GM15510 (cell line): ENCODE measurements at regions not wholly inside any gene's neighbourhood (a gene's known extent, or its start where the extent isn't known, plus 50 kb on each side); places are given as distances from the start of the nearest gene placed in this dataset.

Source experiments
- POLR2A ChIP-seq: IDR thresholded peaks from 3 replicates; pipeline ENCODE4 v1.6.1; 2011; ENCODE audit warnings: borderline replicate concordance; ENCODE audit not compliant: insufficient read length; ENCODE audit errors: extremely low read depth

GRCh38 chr13:31930490-31930889 is 101.1 kb upstream of the FRY start:
- no peak for TF ChIP-seq POLR2A

DNA sequence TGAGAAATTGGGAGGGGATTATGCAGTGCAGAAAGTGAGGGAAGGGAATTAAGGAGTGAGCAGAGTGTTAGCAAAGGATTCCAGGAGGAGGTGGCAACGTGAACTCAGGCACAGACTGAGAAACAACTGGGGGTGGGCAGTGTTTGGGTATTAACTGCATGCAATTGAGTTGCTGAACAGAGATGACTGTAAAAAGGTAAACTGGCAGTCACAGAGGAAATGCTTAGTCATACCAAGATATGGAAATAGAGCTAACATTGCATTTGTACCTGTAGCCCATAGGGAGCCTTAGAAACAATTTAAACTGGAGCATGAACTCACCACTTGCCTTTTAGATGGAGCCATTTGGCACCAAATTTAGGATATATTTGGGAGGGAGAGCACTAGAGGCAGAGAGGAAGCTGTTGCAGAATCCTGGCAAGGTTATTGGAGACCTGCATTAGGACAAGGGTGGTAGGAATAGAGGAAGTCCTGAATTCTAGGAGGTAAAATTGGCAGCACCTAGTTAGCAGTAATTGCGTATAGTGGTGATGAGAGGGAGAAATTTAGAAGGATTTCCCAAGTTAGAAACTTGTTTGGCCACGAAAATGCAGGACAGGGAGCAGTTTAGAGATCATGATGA is 100.6 kb upstream of the FRY start:
- no peak for TF ChIP-seq POLR2A

DNA sequence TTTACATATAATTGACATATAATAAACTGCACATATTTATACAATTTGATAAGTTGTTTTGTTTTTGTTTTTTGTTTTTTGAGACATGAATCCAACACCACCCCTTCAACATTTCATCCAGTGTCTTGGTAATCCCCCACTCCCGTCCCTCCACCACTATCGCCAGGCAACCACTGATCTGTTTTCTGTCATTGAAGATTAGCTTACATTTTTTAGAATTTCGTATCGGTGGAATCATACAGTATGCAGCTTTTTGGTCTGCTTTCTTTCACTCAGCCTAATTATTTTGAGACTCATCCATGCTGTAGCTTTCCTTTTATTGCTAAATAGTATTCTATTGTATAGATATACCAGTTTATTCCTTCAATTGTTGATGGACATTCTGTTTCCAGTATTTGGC is 94.1 kb upstream of the FRY start:
- no peak for TF ChIP-seq POLR2A

DNA sequence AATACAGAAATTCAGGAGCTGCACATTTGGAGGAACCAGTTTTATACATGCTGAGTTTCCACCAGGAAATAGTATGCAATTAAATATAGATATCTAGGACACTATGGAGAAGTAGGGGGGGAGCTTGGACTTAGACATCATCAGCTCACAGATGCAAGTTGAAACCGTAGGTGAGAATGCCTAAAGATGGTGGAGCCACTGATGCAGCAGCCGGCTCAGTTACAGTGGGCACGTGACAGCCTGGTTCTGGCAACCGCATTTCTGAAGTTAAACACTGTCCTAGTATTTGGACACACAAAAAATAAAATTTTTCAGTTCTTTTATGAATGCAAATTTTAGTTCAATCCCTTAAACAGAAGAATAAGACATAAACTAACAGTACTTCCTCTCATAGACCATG is 91.5 kb upstream of the FRY start:
- no peak for TF ChIP-seq POLR2A

GRCh38 chr13:31943591-31943990 is 88.0 kb upstream of the FRY start:
- no peak for TF ChIP-seq POLR2A

DNA sequence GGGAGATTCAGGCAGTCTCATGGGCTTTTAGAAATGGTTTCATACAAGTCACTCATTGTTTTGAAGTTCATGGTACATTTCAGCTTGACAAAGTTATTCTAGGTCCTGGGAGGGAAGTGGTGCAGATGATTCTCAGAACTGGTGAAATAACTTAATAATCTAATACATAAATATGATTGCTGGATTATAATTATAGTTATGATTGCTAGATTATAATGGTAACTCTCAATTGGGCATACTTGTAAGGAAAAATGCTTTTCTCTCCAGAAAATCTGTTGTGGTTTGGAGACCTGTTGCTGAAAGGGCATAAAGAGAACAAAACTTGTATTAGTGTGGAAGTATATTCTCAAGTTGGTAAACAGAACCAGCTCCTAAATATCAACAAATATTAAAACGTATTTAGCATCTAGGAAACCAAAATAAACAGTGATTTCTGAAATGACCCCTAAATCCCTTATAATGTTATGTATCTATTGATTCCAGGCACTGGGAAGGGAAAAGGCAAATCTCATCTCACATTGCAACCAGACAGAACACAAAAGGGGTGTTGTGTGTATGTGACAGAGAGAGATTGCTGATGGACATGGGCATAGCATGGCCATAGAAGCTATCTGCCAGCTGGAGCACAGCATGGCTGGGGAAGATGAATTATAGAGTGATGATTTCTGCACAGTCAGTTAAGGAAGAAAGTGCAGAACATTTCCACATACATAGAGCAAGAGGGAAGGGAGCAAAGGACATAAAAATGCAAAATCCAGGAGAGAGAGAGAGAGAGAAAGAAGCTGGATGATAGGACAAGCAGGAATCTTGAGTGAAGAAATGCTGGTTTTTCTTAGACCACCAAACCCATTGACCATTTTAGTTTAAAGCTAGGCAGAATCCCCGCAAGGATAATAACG is 87.1 kb upstream of the FRY start:
- TF ChIP-seq POLR2A = no peak

DNA sequence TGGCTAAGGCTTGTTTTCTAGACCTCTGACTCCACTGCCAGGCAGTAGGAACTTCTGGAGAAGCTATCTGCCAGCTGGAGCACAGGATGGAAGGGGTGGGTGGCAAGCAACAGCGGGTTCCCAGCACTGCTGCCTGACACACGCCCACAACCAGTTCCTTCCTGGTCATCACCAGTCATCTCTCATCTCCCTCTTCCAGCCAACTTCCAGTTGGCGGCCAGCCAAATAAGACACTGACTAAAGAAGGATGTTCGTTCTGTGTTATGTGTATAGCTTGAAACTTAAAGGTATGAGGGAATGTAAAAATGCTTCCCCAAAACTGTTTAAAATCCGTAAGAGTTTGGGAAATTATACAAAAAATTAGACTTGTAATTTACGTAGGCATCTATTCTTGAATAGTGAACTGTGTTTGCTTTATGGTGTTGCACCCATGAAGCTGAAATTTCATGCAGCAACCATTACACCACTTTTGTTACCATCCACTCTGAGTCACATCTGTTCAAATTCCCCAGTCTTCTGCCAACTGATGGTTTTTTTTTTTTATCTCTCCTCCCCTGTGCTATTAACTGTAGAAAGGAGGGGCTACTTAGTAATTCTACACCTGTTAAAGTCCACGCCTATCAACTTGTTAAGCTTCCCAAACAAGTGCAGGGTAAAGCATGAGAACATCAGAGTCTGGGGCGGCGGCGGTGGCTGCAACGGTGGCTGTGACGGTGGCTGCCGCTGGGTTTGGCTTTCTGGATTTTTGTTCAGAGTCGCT is 86.2 kb upstream of the FRY start:
- TF ChIP-seq POLR2A = no peak

DNA sequence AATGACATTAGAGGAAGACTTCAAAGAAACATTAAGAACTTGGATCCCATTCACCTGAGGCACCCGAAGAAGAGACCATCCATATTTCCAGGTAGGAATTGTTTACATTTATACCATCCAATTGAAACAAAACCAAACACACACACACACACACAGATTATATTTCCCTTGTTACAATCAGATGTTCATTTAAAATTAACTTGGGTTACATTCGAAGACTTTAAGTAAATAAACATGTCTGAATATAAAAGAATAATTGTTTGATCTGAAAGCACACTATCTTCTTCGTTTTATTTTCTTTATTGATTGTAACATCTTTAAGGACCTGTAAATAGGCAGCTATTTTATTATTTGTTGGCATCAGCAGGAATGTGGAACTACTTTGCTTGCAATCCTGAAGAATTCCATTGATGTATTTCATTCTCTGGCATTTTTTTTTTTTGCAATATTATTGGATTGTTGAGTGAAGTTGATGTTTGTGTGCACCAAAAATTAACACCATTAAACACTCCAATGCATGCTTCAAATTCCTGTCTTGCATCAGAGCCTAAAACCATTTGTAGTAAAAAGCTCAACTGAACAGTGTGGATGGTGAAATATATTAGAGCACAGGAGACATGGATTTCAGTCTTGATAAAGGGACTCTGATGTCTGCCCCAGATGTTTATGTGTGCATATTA is 85.3 kb upstream of the FRY start:
- no peak for TF ChIP-seq POLR2A

- TF ChIP-seq POLR2A = no peak
These were observed 84.5 kb upstream of the FRY start for GRCh38 chr13:31947105-31947504.

DNA sequence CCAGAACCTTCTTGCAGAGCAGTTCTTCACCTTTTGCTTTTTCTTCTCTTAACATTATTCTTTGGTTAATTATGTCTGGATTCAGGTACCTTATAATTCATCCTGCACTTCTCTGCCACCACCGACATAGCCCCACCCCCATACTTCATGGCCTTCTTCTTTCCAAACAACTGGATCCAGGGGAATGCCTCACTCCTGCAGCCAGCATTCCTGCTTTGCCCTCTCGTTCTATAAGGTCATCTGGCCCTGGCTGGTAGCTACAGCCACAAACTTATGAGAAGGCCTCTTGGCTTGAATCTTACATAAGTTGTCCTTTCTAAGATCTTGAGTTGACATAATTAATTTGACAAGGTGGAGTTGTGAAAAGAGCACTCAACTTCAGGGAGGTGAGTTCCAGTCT is 84.1 kb upstream of the FRY start:
- TF ChIP-seq POLR2A = no peak

GRCh38 chr13:31949486-31949885 is 82.1 kb upstream of the FRY start:
- TF ChIP-seq POLR2A = no peak

DNA sequence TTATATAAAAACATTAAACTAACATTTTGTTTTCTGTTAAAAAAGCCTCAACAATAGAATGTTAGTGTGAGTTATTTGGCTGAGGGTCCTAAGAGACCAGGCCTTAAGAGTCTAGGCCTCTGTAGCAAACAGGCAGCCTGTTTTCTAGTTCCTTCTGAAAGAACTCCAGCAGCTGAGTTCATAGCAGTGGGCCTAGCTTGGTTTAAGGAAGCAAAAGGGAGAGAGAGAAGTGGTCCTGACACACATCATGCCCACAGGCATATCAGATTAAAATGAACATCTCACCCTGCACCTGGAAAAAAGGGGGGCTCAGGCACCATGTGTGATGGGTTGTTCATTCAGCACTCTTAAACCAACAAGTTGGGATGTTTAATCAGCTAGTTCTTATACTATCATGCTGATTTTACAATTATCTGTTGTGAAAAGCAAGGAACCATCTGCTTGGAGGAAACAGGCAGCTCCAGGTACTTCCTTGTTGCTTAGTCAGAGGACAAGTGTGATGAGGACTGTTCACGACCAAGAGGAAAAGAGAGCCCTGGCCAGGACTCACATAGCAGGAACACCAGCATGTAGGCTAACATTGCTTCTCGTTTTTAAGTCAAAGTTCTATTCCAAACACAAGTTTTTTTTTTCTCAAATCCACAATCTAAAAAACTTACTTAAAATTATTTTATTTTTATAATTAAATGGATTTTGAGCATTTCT is 81.3 kb upstream of the FRY start:
- no peak for TF ChIP-seq POLR2A

- TF ChIP-seq POLR2A = peak; percentile 14
These were observed 80.3 kb upstream of the FRY start for GRCh38 chr13:31951215-31951678.
